GM21717 (cell line): ENCODE measurements at regions not wholly inside any gene's neighbourhood (a gene's known extent, or its start where the extent isn't known, plus 50 kb on each side); places are given as distances from the start of the nearest gene placed in this dataset.
"Not testable (repeated sequence)": the region's sequence is repeated elsewhere in the genome, so short reads cannot be mapped to it uniquely, and the experiment has no call there.

Source experiments
- ATAC-seq: cut with Tn5 transposase; IDR thresholded peaks from one replicate; pipeline ENCODE4 v1.9.1; 2021; ENCODE audit warnings: mild to moderate bottlenecking, moderate library complexity; ENCODE audit not compliant: unreplicated experiment

- ATAC-seq, result no peak
These were observed 502.8 kb upstream of the MARCKS start for GRCh38 chr6:113354204-113354895.

GRCh38 chr6:113356139-113356538 lies 501.0 kb upstream of the MARCKS start:
- no peak for ATAC-seq

GRCh38 chr6:113357041-113357440 lies 500.1 kb upstream of the MARCKS start:
- ATAC-seq, result no peak

- ATAC-seq, result no peak
These were observed 499.0 kb upstream of the MARCKS start for GRCh38 chr6:113358063-113358583.

- no peak for ATAC-seq
These were observed 497.7 kb upstream of the MARCKS start for GRCh38 chr6:113359155-113360140.

- ATAC-seq, result no peak
These were observed 496.0 kb upstream of the MARCKS start for GRCh38 chr6:113361014-113361645.

- ATAC-seq, result no peak
These were observed 494.7 kb upstream of the MARCKS start for GRCh38 chr6:113362301-113363047.

GRCh38 chr6:113363048-113363798 lies 493.9 kb upstream of the MARCKS start:
- ATAC-seq, result no peak

GRCh38 chr6:113363866-113364265 lies 493.3 kb upstream of the MARCKS start:
- no peak for ATAC-seq

- no peak for ATAC-seq
These were observed 492.4 kb upstream of the MARCKS start for GRCh38 chr6:113364766-113365165.

- ATAC-seq, result no peak
These were observed 492.0 kb upstream of the MARCKS start for GRCh38 chr6:113365191-113365590.

GRCh38 chr6:113366505-113366904 lies 490.6 kb upstream of the MARCKS start:
- ATAC-seq, result no peak

- ATAC-seq, result no peak
These were observed 486.3 kb upstream of the MARCKS start for GRCh38 chr6:113370508-113371502.

- ATAC-seq, result not testable (repeated sequence)
These were observed 481.7 kb upstream of the MARCKS start for GRCh38 chr6:113375466-113375865.

- no peak for ATAC-seq
These were observed 480.9 kb upstream of the MARCKS start for GRCh38 chr6:113375950-113376846.

GRCh38 chr6:113376847-113377165 lies 480.3 kb upstream of the MARCKS start:
- no peak for ATAC-seq

GRCh38 chr6:113377362-113377942 lies 479.7 kb upstream of the MARCKS start:
- peak; percentile 71 for ATAC-seq
